Lung (tissue), 11 donors: ENCODE measurements at regions not wholly inside any gene's neighbourhood (a gene's known extent, or its start where the extent isn't known, plus 50 kb on each side); places are given as distances from the start of the nearest gene placed in this dataset.

Source experiments
- ATAC-seq: fragments of 200-7000 bp; cut with Tn5 transposase; one replicate; pipeline ENCODE4 v1.9.1; 2020; ENCODE audit warnings: moderate number of reproducible peaks; ENCODE audit not compliant: insufficient read depth, low FRiP score
- DNase-seq, 3 donors: peaks; one replicate each; pipeline ENCODE4 v3.0.0-alpha.2; 2013 to 2017
- H3K27ac ChIP-seq, 2 donors: one replicate each; pipeline ENCODE4 v1.5.1; 2013; ENCODE audit warnings: mild to moderate bottlenecking in 2 of 2, moderate library complexity in 2 of 2, control low read depth in 1 of 2, inconsistent platforms in 1 of 2, low read depth in 1 of 2, low read length in 1 of 2
- H3K27me3 ChIP-seq, 3 donors: one replicate each; pipeline ENCODE4 v1.5.1; 2013; ENCODE audit warnings: low read length in 2 of 3; ENCODE audit not compliant: control insufficient read depth in 3 of 3, insufficient read depth in 3 of 3
- H3K36me3 ChIP-seq, 4 donors: one replicate each; pipeline ENCODE4 v1.5.1; 2013; ENCODE audit warnings: low read length in 4 of 4, mild to moderate bottlenecking in 1 of 4, moderate library complexity in 1 of 4; ENCODE audit not compliant: control insufficient read depth in 4 of 4, insufficient read depth in 4 of 4
- H3K4me1 ChIP-seq, 5 donors: one replicate each; pipeline ENCODE4 v1.5.1; 2013; ENCODE audit warnings: low read length in 5 of 5, mild to moderate bottlenecking in 2 of 5, moderate library complexity in 1 of 5; ENCODE audit not compliant: control insufficient read depth in 5 of 5, insufficient read depth in 5 of 5
- H3K4me3 ChIP-seq: one replicate; pipeline ENCODE4 v1.5.1; 2013; ENCODE audit warnings: mild to moderate bottlenecking, control low read depth, moderate library complexity
- H3K9ac ChIP-seq, 2 donors: one replicate each; pipeline ENCODE4 v1.5.1; 2013; ENCODE audit warnings: low read length in 2 of 2, control low read depth in 1 of 2; ENCODE audit not compliant: insufficient read depth in 1 of 2
- H3K9me3 ChIP-seq, 4 donors: one replicate each; pipeline ENCODE4 v1.5.1; 2013; ENCODE audit warnings: low read length in 3 of 4, mild to moderate bottlenecking in 1 of 4, moderate library complexity in 1 of 4; ENCODE audit not compliant: control insufficient read depth in 4 of 4, insufficient read depth in 3 of 4
- WGBS, 2 donors: extraction: QIAGEN DNeasy Blood & Tissue Kit; methylation state at CpG; one replicate each; pipeline ENCODE4 v1.1.7; 2013; 5-methylcytosine and 5-hydroxymethylcytosine counted together
- TF ChIP-seq, protein P1 (sequence below): IDR thresholded peaks from 2 replicates; pipeline ENCODE4 v1.5.1; 2012; ENCODE audit warnings: mild to moderate bottlenecking; ENCODE audit errors: control extremely low read depth, extremely low read depth
- donor health status: control.
- donor health status: control.
- donor health status: Bipolar disorder and iron deficiency.
- donor health status: healthy.
- donor health status: DM: yes; HTN: yes; CAD: no.

DNA sequence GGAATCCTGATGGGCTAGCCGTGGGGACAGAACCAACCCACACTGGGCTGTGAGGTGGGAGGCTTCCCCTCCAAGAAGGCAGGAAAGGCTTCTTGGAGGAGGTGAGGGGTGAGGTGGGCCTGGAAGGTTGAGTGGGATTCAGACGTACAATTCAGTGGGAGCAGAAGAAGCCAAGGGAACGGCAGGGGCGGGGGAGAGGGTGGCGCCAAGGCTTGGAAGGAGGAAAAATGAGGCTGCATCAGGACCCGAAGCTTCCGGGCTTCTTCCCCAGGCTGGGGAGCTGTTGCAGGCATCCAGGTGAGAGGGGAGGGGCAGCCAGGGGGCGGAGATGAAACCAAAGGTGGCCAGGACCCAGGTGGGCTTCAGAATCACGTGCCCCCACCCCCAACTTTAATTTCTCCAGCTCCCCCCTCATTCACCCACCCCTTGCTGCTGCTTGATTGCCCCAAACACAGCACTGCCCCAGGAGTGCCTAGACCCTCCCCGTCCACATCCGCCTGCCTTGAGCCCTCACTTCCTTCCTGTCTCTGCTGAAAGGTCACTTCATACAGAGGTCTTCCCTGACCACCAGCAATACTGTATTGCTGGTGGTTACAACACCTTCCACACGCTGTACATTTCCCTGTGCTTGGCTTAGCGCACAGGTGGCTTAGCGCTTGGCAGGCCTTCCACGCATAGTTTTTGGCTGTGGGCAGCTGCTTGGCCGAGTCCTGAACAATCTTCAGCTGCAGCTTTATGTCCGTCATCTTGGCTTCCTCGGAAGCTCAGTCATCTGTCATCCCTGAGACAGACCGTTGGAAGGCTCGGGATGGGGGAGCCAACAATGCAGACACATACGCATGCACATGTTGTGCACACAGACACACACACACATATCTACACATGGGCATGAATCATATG, 193.5 kb downstream of the RGS3 start:
- TF ChIP-seq, protein P1, sequence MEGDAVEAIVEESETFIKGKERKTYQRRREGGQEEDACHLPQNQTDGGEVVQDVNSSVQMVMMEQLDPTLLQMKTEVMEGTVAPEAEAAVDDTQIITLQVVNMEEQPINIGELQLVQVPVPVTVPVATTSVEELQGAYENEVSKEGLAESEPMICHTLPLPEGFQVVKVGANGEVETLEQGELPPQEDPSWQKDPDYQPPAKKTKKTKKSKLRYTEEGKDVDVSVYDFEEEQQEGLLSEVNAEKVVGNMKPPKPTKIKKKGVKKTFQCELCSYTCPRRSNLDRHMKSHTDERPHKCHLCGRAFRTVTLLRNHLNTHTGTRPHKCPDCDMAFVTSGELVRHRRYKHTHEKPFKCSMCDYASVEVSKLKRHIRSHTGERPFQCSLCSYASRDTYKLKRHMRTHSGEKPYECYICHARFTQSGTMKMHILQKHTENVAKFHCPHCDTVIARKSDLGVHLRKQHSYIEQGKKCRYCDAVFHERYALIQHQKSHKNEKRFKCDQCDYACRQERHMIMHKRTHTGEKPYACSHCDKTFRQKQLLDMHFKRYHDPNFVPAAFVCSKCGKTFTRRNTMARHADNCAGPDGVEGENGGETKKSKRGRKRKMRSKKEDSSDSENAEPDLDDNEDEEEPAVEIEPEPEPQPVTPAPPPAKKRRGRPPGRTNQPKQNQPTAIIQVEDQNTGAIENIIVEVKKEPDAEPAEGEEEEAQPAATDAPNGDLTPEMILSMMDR = no peak
- H3K27ac ChIP-seq = peak overlapping the region in 1 of 2 donors; percentile 6
- H3K4me1 ChIP-seq = peaks cover 0 to 18% (median 11%) of the 10 kb centered on the region in 5 donors
- no peaks in the 10 kb centered on the region for H3K9me3 ChIP-seq
- no peaks in the 10 kb centered on the region for H3K36me3 ChIP-seq
- H3K9ac ChIP-seq = no peak overlapping the region
- no peak for ATAC-seq
- 49 to 52% methylated on average over 21 of the region's 21 CpGs for WGBS, 2 donors
- peak in 1 of 3 donors; percentile 36 for DNase-seq
- H3K4me3 ChIP-seq = no peak overlapping the region
- peaks cover 0 to 6% (median 2%) of the 10 kb centered on the region in 3 donors for H3K27me3 ChIP-seq

DNA sequence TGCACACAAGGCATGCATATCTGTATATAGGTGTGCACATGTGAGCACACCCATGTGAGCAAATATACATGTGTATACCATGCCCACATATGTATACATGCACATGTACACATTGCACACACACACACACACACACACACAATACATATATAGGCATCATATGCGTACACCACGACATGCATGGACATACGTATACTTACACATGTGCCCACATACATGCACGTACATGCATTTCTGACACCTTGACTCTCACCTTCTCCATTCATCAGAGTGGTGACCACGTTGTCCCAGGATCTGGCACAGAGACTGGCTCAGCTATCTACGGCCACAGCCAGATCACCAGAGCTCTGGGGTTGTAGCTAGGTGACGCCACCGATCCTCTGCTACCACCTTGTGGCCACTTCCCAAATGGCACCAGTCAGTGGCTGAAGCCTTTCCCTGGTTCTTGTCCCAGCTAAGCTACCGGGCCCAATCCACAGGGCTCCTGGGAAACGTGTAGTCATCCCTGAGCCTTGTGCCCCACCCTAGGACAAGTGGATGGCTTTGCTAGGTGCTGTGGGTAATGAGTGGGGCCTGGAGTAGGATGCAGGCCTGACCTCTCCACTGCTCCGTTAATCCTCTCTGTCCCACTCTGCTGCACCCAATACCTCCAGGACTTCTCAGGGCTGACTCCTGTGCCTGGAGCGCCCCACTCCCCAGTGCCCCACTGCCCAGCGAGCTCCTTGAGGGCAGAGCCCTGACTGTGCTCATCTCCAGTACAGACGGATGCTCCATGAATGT, 194.4 kb downstream of the RGS3 start:
- peaks cover 0 to 6% (median 2%) of the 10 kb centered on the region in 3 donors for H3K27me3 ChIP-seq
- no peaks in the 10 kb centered on the region for H3K36me3 ChIP-seq
- peaks cover 0 to 18% (median 11%) of the 10 kb centered on the region in 5 donors for H3K4me1 ChIP-seq
- WGBS, 2 donors = 30 to 38% methylated on average over 14 of the region's 14 CpGs
- peak overlapping the region in 1 of 2 donors; percentile 6 for H3K27ac ChIP-seq
- TF ChIP-seq, protein P1 = peak; percentile 96
- no peaks in the 10 kb centered on the region for H3K9me3 ChIP-seq
- H3K4me3 ChIP-seq = no peak overlapping the region
- H3K9ac ChIP-seq = no peak overlapping the region
- ATAC-seq (peak; percentile 73), DNase-seq (peak; percentile 85 to 91 (median 87))

DNA sequence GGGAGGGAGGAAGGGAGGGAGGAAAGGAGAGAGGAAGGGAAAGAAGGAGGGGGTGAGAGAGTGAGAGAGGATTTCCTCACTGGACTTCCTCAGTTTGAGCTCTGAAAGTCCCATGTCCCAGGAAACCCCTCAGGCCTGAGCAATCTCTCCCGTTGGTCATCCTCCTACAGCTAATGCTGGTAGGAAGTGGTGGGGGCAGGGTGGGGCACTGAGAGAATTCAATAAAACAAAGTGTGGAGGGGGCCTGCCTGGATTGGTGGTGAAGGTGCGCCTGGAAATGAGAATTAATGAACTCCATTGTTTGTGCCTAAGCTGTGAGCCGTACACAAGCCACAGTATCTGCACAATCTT, 195.0 kb downstream of the RGS3 start:
- WGBS, 2 donors = 51% methylated on average over 3 of the region's 3 CpGs
- DNase-seq (no peak), ATAC-seq (no peak)
- no peak overlapping the region for H3K9ac ChIP-seq
- H3K9me3 ChIP-seq = no peaks in the 10 kb centered on the region
- H3K4me3 ChIP-seq = no peak overlapping the region
- no peak overlapping the region for H3K27ac ChIP-seq
- H3K4me1 ChIP-seq = peaks cover 0 to 18% (median 11%) of the 10 kb centered on the region in 5 donors
- H3K36me3 ChIP-seq = no peaks in the 10 kb centered on the region
- peaks cover 0 to 6% (median 2%) of the 10 kb centered on the region in 3 donors for H3K27me3 ChIP-seq
- TF ChIP-seq, protein P1 = no peak
